Ascending aorta (tissue), 2 donors: ENCODE measurements at regions not wholly inside any gene's neighbourhood (a gene's known extent, or its start where the extent isn't known, plus 50 kb on each side); places are given as distances from the start of the nearest gene placed in this dataset.

Experiments used
- DNase-seq, 2 donors: peaks; one replicate each; pipeline ENCODE4 v3.0.0-alpha.2; 2019; ENCODE audit warnings: low spot score in 2 of 2
- H3K27ac ChIP-seq, 2 donors: fragments of 200-600 bp; sonication (generic); one replicate each; pipeline ENCODE4 v1.5.1; 2016 to 2017; ENCODE audit warnings: mild to moderate bottlenecking in 1 of 2
- H3K27me3 ChIP-seq: fragments of 200-600 bp; sonication (generic); one replicate; pipeline ENCODE4 v1.5.1; 2017
- H3K36me3 ChIP-seq, 2 donors: fragments of 200-600 bp; sonication (generic); one replicate each; pipeline ENCODE4 v1.5.1; 2016
- H3K4me1 ChIP-seq, 2 donors: fragments of 200-600 bp; sonication (generic); one replicate each; pipeline ENCODE4 v1.5.1; 2016 to 2017; ENCODE audit warnings: mild to moderate bottlenecking in 1 of 2
- H3K4me3 ChIP-seq, 2 donors: fragments of 200-600 bp; sonication (generic); one replicate each; pipeline ENCODE4 v1.5.1; 2016 to 2017; ENCODE audit warnings: mild to moderate bottlenecking in 1 of 2
- H3K9me3 ChIP-seq, 2 donors: fragments of 200-600 bp; sonication (generic); one replicate each; pipeline ENCODE4 v1.5.1; 2016
- CTCF ChIP-seq, 3 experiments: fragments of 200-600 bp in 2 of 3; fragments of 450-650 bp in 1 of 3; sonication (generic) in 2 of 3; IDR thresholded peaks; one replicate each; pipeline ENCODE4 v1.5.1; 2016 to 2019; ENCODE audit warnings: antibody characterized with exemption in 3 of 3, mild to moderate bottlenecking in 1 of 3, moderate library complexity in 1 of 3
- intact Hi-C: fragments of 100-400 bp; cut with DNase I; formaldehyde crosslinking; loops from one replicate; pipeline ENCODE4 v1.15.1; 2023

- Histone ChIP-seq H3K9me3 (no peaks in the 10 kb centered on the region), H3K4me1 (no peaks in the 10 kb centered on the region), H3K27ac (no peak overlapping the region), H3K36me3 (no peaks in the 10 kb centered on the region), H3K4me3 (no peak overlapping the region), H3K27me3 (no peaks in the 10 kb centered on the region)
- peak in 1 of 2 donors; percentile 25 for DNase-seq
- intact Hi-C loops = no loop called here
- no peak for TF ChIP-seq CTCF (IDR thresholded peaks at IDR 0.05)
These were observed 447.1 kb upstream of the MKI67 start for GRCh38 chr10:128573281-128573845.

- no peaks in the 10 kb centered on the region for H3K36me3 ChIP-seq
- no peaks in the 10 kb centered on the region for H3K4me1 ChIP-seq
- H3K9me3 ChIP-seq = no peaks in the 10 kb centered on the region
- H3K4me3 ChIP-seq = no peak overlapping the region
- TF ChIP-seq CTCF (IDR thresholded peaks at IDR 0.05) = no peak
- intact Hi-C loops = no loop called here
- no peak for DNase-seq
- no peak overlapping the region for H3K27ac ChIP-seq
- no peaks in the 10 kb centered on the region for H3K27me3 ChIP-seq
These were observed 447.8 kb upstream of the MKI67 start for GRCh38 chr10:128573986-128574385.

- no peaks in the 10 kb centered on the region for H3K9me3 ChIP-seq
- no peak for TF ChIP-seq CTCF (IDR thresholded peaks at IDR 0.05)
- H3K27me3 ChIP-seq = no peaks in the 10 kb centered on the region
- intact Hi-C loops = no loop called here
- H3K4me1 ChIP-seq = no peaks in the 10 kb centered on the region
- DNase-seq = no peak
- no peaks in the 10 kb centered on the region for H3K36me3 ChIP-seq
- no peak overlapping the region for H3K4me3 ChIP-seq
- H3K27ac ChIP-seq = no peak overlapping the region
These were observed 448.5 kb upstream of the MKI67 start for GRCh38 chr10:128574581-128575210.

- H3K4me3 ChIP-seq = no peak overlapping the region
- TF ChIP-seq CTCF (IDR thresholded peaks at IDR 0.05) = no peak
- H3K27ac ChIP-seq = no peak overlapping the region
- H3K36me3 ChIP-seq = no peaks in the 10 kb centered on the region
- no peak for DNase-seq
- H3K9me3 ChIP-seq = no peaks in the 10 kb centered on the region
- H3K27me3 ChIP-seq = no peaks in the 10 kb centered on the region
- intact Hi-C loops = no loop called here
- H3K4me1 ChIP-seq = no peaks in the 10 kb centered on the region
These were observed 449.5 kb upstream of the MKI67 start for GRCh38 chr10:128575761-128576160.

GRCh38 chr10:128576336-128576735, 450.1 kb upstream of the MKI67 start:
- Histone ChIP-seq H3K4me3 (no peak overlapping the region), H3K4me1 (no peaks in the 10 kb centered on the region), H3K9me3 (no peaks in the 10 kb centered on the region), H3K27me3 (no peaks in the 10 kb centered on the region), H3K27ac (no peak overlapping the region), H3K36me3 (no peaks in the 10 kb centered on the region)
- no peak for TF ChIP-seq CTCF (IDR thresholded peaks at IDR 0.05)
- intact Hi-C loops = no loop called here
- DNase-seq = no peak
